H9 (cell line): ENCODE measurements at regions not wholly inside any gene's neighbourhood (a gene's known extent, or its start where the extent isn't known, plus 50 kb on each side); places are given as distances from the start of the nearest gene placed in this dataset.

Experiments used
- DNase-seq: peaks from one replicate; pipeline ENCODE4 v3.0.0-alpha.2; 2017
- H2AFZ ChIP-seq: one replicate; pipeline ENCODE4 v1.6.1; 2013; ENCODE audit warnings: mild to moderate bottlenecking, low read length, control low read depth, moderate library complexity
- H2AK5ac ChIP-seq: 2 replicates; pipeline ENCODE4 v1.6.1; 2013; ENCODE audit warnings: low read length, control low read depth, mixed read lengths; ENCODE audit not compliant: insufficient read length
- H2BK120ac ChIP-seq: one replicate; pipeline ENCODE4 v1.6.1; 2013; ENCODE audit warnings: low read depth, mild to moderate bottlenecking, low read length, control low read depth, inconsistent platforms; ENCODE audit not compliant: poor library complexity, severe bottlenecking
- H2BK12ac ChIP-seq: 2 replicates; pipeline ENCODE4 v1.6.1; 2013; ENCODE audit warnings: low read length, control low read depth, mixed read lengths, low read depth; ENCODE audit not compliant: insufficient read length
- H2BK15ac ChIP-seq: 2 replicates; pipeline ENCODE4 v1.6.1; 2013; ENCODE audit warnings: low read depth, low read length, control low read depth
- H2BK20ac ChIP-seq: one replicate; pipeline ENCODE4 v1.6.1; 2013; ENCODE audit warnings: low read depth, mild to moderate bottlenecking, low read length, control low read depth, inconsistent platforms; ENCODE audit not compliant: poor library complexity, severe bottlenecking
- H2BK5ac ChIP-seq: 2 replicates; pipeline ENCODE4 v1.6.1; 2013; ENCODE audit warnings: low read length, control low read depth, mixed read lengths; ENCODE audit not compliant: insufficient read length
- H3K14ac ChIP-seq: 2 replicates; pipeline ENCODE4 v1.6.1; 2013; ENCODE audit warnings: low read length, control low read depth; ENCODE audit not compliant: insufficient read depth
- H3K18ac ChIP-seq: 2 replicates; pipeline ENCODE4 v1.6.1; 2013; ENCODE audit warnings: low read depth, mild to moderate bottlenecking, mixed read lengths, low read length, control low read depth; ENCODE audit not compliant: insufficient read length
- H3K23ac ChIP-seq: 2 replicates; pipeline ENCODE4 v1.6.1; 2013; ENCODE audit warnings: low read length, control low read depth, mixed read lengths, low read depth; ENCODE audit not compliant: insufficient read length
- H3K23me2 ChIP-seq: 2 replicates; pipeline ENCODE4 v1.6.1; 2013; ENCODE audit warnings: low read depth, mild to moderate bottlenecking, mixed read lengths, low read length, control low read depth; ENCODE audit not compliant: insufficient read length, poor library complexity, severe bottlenecking
- H3K27ac ChIP-seq: 2 replicates; pipeline ENCODE4 v1.5.1; 2013; ENCODE audit warnings: low read length, control low read depth, mixed read lengths, low read depth; ENCODE audit not compliant: insufficient read length
- H3K27me3 ChIP-seq: 2 replicates; pipeline ENCODE4 v1.6.1; 2013; ENCODE audit warnings: low read length, control low read depth, inconsistent platforms; ENCODE audit not compliant: insufficient read depth
- H3K4ac ChIP-seq: 2 replicates; pipeline ENCODE4 v1.6.1; 2013; ENCODE audit warnings: low read depth, mild to moderate bottlenecking, control low read depth, inconsistent platforms, low read length, moderate library complexity
- H3K4me1 ChIP-seq: 2 replicates; pipeline ENCODE4 v1.6.1; 2013; ENCODE audit warnings: low read length, control low read depth, inconsistent platforms; ENCODE audit not compliant: insufficient read depth
- H3K4me2 ChIP-seq: 2 replicates; pipeline ENCODE4 v1.6.1; 2013; ENCODE audit warnings: low read length, control low read depth, mixed read lengths; ENCODE audit not compliant: insufficient read length, insufficient read depth
- H3K56ac ChIP-seq: 2 replicates; pipeline ENCODE4 v1.6.1; 2013; ENCODE audit warnings: low read depth, mild to moderate bottlenecking, mixed read lengths, low read length, control low read depth; ENCODE audit not compliant: insufficient read length
- H3K79me1 ChIP-seq: 2 replicates; pipeline ENCODE4 v1.6.1; 2013; ENCODE audit warnings: low read depth, mild to moderate bottlenecking, moderate library complexity, low read length, control low read depth, inconsistent platforms; ENCODE audit not compliant: insufficient read depth, poor library complexity, severe bottlenecking
- H3K79me2 ChIP-seq: 2 replicates; pipeline ENCODE4 v1.6.1; 2013; ENCODE audit warnings: low read length, control low read depth, inconsistent platforms; ENCODE audit not compliant: insufficient read depth
- H3K9ac ChIP-seq: 2 replicates; pipeline ENCODE4 v1.6.1; 2013; ENCODE audit warnings: low read length, control low read depth, mixed read lengths; ENCODE audit not compliant: insufficient read length; ENCODE audit errors: extremely low read depth
- H3K9me3 ChIP-seq: one replicate; pipeline ENCODE4 v1.6.1; 2013; ENCODE audit warnings: low read depth, low read length, inconsistent platforms; ENCODE audit not compliant: control insufficient read depth
- H3T11ph ChIP-seq: one replicate; pipeline ENCODE4 v1.6.1; 2013; ENCODE audit warnings: mild to moderate bottlenecking, low read length, control low read depth, inconsistent platforms
- H4K20me1 ChIP-seq: one replicate; pipeline ENCODE4 v1.6.1; 2013; ENCODE audit not compliant: control insufficient read depth, insufficient read length, insufficient read depth
- H4K5ac ChIP-seq: 2 replicates; pipeline ENCODE4 v1.6.1; 2013; ENCODE audit warnings: low read depth, mild to moderate bottlenecking, mixed read lengths, low read length, control low read depth; ENCODE audit not compliant: insufficient read length
- H4K8ac ChIP-seq: replicated peaks from 2 replicates; pipeline ENCODE4 v1.6.1; 2013; ENCODE audit warnings: low read length, control low read depth, mixed read lengths, low read depth; ENCODE audit not compliant: insufficient read length
- H4K91ac ChIP-seq: 2 replicates; pipeline ENCODE4 v1.6.1; 2013; ENCODE audit warnings: low read depth, mild to moderate bottlenecking, moderate library complexity, mixed read lengths, low read length, control low read depth; ENCODE audit not compliant: insufficient read length
- H3K27ac Mint-ChIP-seq, 3 experiments: 2 replicates in 2 of 3; 3 replicates in 1 of 3; pipeline ENCODE4 v1.8.0; 2020 to 2021; ENCODE audit warnings: mixed read lengths in 3 of 3, mild to moderate bottlenecking in 1 of 3, moderate library complexity in 1 of 3
- H3K27me3 Mint-ChIP-seq: 2 replicates; pipeline ENCODE4 v1.8.0; 2021; ENCODE audit warnings: low read depth, mild to moderate bottlenecking, moderate library complexity, mixed read lengths
- H3K36me3 Mint-ChIP-seq, 3 experiments: 2 replicates in 2 of 3; 3 replicates in 1 of 3; pipeline ENCODE4 v1.8.0; 2020 to 2021; ENCODE audit warnings: low read depth in 3 of 3, mixed read lengths in 3 of 3; ENCODE audit not compliant: insufficient read depth in 1 of 3
- H3K4me1 Mint-ChIP-seq, 2 experiments: 2 replicates each; pipeline ENCODE4 v1.8.0; 2020; ENCODE audit warnings: mixed read lengths in 2 of 2
- H3K4me3 Mint-ChIP-seq, 2 experiments: 2 replicates in 1 of 2; 3 replicates in 1 of 2; pipeline ENCODE4 v1.8.0; 2020 to 2021; ENCODE audit warnings: mild to moderate bottlenecking in 2 of 2, mixed read lengths in 2 of 2, moderate library complexity in 1 of 2
- H3K9me3 Mint-ChIP-seq, 2 experiments: 2 replicates in 1 of 2; 3 replicates in 1 of 2; pipeline ENCODE4 v1.8.0; 2020; ENCODE audit warnings: mild to moderate bottlenecking in 2 of 2, mixed read lengths in 2 of 2, moderate library complexity in 1 of 2
- CTCF ChIP-seq: fragments of 200-600 bp; sonication (generic); conservative IDR thresholded peaks from 3 replicates; pipeline ENCODE4 v1.8.0; 2021; ENCODE audit warnings: antibody characterized with exemption, mild to moderate bottlenecking
- WGBS: extraction: QIAGEN DNeasy Blood & Tissue Kit; methylation state at CpG from one replicate; pipeline ENCODE4 v1.1.7; 2013; ENCODE audit warnings: missing lambda C conversion rate, low lambda C conversion rate, mixed read lengths; ENCODE audit not compliant: insufficient read length; ENCODE audit errors: extremely low coverage; 5-methylcytosine and 5-hydroxymethylcytosine counted together

- Histone ChIP-seq H2BK12ac (no peak overlapping the region), H3K18ac (no peak overlapping the region), H3K56ac (no peak overlapping the region), H3K4ac (no peak overlapping the region), H3K79me2 (no peaks in the 10 kb centered on the region), H2AK5ac (no peak overlapping the region), H3K23me2 (no peaks in the 10 kb centered on the region), H3K27ac (no peak overlapping the region), H3K4me2 (no peak overlapping the region), H3K9me3 (no peaks in the 10 kb centered on the region), H3T11ph (no peak overlapping the region), H2BK120ac (no peak overlapping the region), H2BK15ac (no peak overlapping the region), H4K8ac (no peak overlapping the region), H3K27me3 (no peaks in the 10 kb centered on the region), H3K79me1 (no peaks in the 10 kb centered on the region), H2BK5ac (no peak overlapping the region), H2AFZ (no peak overlapping the region), H3K14ac (no peak overlapping the region), H4K91ac (no peak overlapping the region), H3K4me1 (no peaks in the 10 kb centered on the region), H4K5ac (no peak overlapping the region), H3K23ac (no peak overlapping the region), H2BK20ac (no peak overlapping the region), H3K9ac (no peak overlapping the region), H4K20me1 (no peaks in the 10 kb centered on the region)
- Mint-ChIP-seq H3K27me3 (no peaks in the 10 kb centered on the region; the same call in 1 of the 2 replicates), H3K4me3 (no peak overlapping the region), H3K9me3 (no peaks in the 10 kb centered on the region), H3K4me1 (peaks cover 5 to 13% of the 10 kb centered on the region in 2 experiments), H3K36me3 (no peaks in the 10 kb centered on the region), H3K27ac (no peak overlapping the region)
- DNase-seq: no peak
- no peak for TF ChIP-seq CTCF
- no CpG with 5 or more reads among the region's 27 CpGs for WGBS
These were observed 425.1 kb upstream of the SULF2 start for GRCh38 chr20:48210111-48211027.
